GM19395 (cell line): ENCODE measurements at regions not wholly inside any gene's neighbourhood (a gene's known extent, or its start where the extent isn't known, plus 50 kb on each side); places are given as distances from the start of the nearest gene placed in this dataset.
"Not testable (repeated sequence)": the region's sequence is repeated elsewhere in the genome, so short reads cannot be mapped to it uniquely, and the experiment has no call there.

Experiments
- ATAC-seq: cut with Tn5 transposase; IDR thresholded peaks from one replicate; pipeline ENCODE4 v1.9.1; 2021; ENCODE audit warnings: mild to moderate bottlenecking, moderate library complexity; ENCODE audit not compliant: unreplicated experiment

DNA sequence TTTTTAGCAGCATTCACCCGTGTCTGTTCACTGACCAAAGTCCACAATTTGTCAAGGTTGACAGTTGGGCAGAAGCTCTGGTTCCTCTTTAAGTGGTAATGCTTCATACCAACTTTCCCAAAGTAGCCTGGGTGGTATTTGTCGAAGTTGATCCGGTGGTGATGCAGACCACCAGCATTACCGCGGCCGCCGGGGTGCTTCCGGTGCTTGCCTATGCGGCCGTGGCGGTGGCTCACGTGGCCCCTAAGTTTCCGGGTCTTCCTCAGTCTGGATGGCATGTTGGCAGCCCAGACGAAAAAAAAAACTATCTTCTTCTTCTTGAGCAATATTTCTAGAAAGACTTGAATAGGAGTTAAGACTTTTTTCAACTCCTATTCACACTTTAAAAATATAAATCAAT lies 151.4 kb upstream of the RGS17 start:
- ATAC-seq, result not testable (repeated sequence)

GRCh38 chr6:153275997-153276396 lies 144.9 kb upstream of the RGS17 start:
- ATAC-seq, result no peak

GRCh38 chr6:153272201-153272980 lies 141.3 kb upstream of the RGS17 start:
- ATAC-seq, result no peak

GRCh38 chr6:153263489-153263888 lies 132.4 kb upstream of the RGS17 start:
- no peak for ATAC-seq

DNA sequence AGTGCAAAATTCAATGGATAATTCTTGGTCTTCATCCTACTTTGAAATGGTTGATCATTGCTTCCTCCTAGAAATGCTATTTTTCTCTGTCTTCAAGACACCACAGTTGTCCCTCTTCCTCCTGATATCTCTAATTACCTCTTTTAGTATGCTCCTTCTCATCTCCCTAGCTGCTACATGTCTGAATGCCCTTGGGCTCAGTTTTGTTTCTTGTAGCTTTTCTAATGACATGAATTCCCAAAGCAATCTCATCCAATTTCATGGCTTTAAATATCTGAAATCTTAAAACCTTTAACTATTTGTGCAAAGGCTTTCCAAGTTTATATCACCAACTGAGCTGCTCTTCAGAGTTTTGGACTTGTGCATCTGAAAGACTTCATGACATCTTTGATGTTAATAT lies 120.2 kb upstream of the RGS17 start:
- no peak for ATAC-seq

GRCh38 chr6:153237670-153238069 lies 106.6 kb upstream of the RGS17 start:
- no peak for ATAC-seq

- ATAC-seq, result no peak
Observed at GRCh38 chr6:153231048-153231646, 100.1 kb upstream of the RGS17 start.

GRCh38 chr6:153218184-153218792 lies 87.2 kb upstream of the RGS17 start:
- ATAC-seq, result no peak

DNA sequence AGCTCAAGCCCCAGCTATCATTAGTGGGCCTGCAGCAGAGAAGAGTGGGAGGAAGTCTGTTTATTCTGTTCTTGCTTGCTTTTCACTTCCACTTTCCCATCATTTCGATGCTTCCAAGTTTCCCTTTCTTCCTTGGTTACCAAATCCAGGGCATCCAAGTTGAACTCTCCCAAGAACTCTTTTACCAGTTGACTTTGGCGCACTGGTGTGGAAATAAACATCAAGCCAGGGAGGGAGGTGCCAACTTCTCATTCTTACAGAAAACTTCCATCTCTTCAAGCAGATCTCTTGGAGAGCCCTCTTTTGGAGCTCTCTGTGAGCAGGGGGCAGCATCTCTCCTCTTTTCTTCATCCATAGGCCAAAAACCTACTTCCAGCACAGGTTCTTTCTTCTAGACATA lies 85.7 kb upstream of the RGS17 start:
- ATAC-seq, result no peak

- ATAC-seq, result no peak
Observed at GRCh38 chr6:153215242-153215641, 84.2 kb upstream of the RGS17 start.

- ATAC-seq, result no peak
Observed at GRCh38 chr6:153214436-153214835, 83.4 kb upstream of the RGS17 start.

DNA sequence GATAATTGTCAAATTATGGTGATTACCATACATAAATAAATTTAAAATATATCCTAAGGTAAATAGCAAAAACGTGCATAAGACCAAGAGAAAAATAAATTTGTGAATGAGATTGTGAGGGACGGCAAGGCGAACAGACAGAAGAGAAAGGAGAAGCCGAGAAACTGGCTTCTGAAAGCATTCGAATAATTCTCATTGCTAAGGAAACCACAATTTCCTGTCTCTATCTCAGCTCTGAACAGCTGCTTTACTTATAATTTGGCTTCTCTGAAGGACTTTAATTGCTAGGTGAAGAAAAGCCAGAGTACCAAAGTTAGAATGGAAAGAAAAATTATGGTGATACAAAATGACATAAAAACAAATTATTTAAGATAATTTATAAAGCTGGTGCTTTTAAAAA lies 79.0 kb upstream of the RGS17 start:
- ATAC-seq, result peak; percentile 94

DNA sequence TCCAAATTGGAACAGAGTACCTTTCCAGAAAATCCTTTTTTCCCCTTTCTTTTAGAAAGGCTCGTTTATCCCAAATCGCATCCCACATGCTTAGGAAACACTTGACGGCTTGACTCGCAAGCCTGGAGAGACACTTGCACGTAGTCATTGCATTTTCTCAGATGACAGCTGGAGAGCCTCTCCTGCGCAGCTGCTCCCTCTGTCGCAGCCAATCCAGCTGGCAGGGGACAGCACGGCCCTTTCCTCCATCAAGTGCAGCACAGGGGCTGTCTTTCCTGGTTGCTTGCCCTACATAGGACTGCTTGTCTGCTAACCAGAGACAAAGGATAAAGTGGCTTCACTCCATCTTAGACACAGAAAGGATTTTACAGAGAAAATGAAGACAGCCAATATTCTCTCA lies 77.6 kb upstream of the RGS17 start:
- no peak for ATAC-seq

- no peak for ATAC-seq
Observed at GRCh38 chr6:153207617-153208016, 76.5 kb upstream of the RGS17 start.

GRCh38 chr6:153207006-153207405 lies 75.9 kb upstream of the RGS17 start:
- no peak for ATAC-seq

GRCh38 chr6:153192943-153193885 lies 62.1 kb upstream of the RGS17 start:
- ATAC-seq, result no peak

- no peak for ATAC-seq
Observed at GRCh38 chr6:153183925-153184324, 52.8 kb upstream of the RGS17 start.
